Body of pancreas (tissue), 4 donors: ENCODE measurements at regions not wholly inside any gene's neighbourhood (a gene's known extent, or its start where the extent isn't known, plus 50 kb on each side); places are given as distances from the start of the nearest gene placed in this dataset.

Source experiments
- ATAC-seq: fragments of 150-250 bp; one replicate; pipeline ENCODE4 v1.9.1; 2016
- DNase-seq, 4 donors: peaks; one replicate each; pipeline ENCODE4 v3.0.0-alpha.2; 2019
- H3K27ac ChIP-seq, 4 donors: fragments of 200-600 bp; sonication (generic); 1 replicate in 3 of 4; 2 replicates in 1 of 4; pipeline versions ENCODE4 v1.5.1 to v1.6.1; 2016 to 2019; ENCODE audit warnings: mild to moderate bottlenecking in 1 of 4, mixed read lengths in 1 of 4, moderate library complexity in 1 of 4
- H3K27me3 ChIP-seq, 2 donors: fragments of 200-600 bp; sonication (generic); one replicate each; pipeline ENCODE4 v1.6.0; 2016; ENCODE audit warnings: mild to moderate bottlenecking in 1 of 2
- H3K36me3 ChIP-seq, 2 donors: fragments of 200-600 bp; sonication (generic); replicated peaks in 1 of 2; 2 replicates each; pipeline ENCODE4 v1.5.1; 2016; ENCODE audit warnings: low read depth in 2 of 2; ENCODE audit not compliant: insufficient read depth in 1 of 2
- H3K4me1 ChIP-seq: fragments of 200-600 bp; sonication (generic); one replicate; pipeline ENCODE4 v1.6.0; 2016
- H3K4me3 ChIP-seq, 2 donors: fragments of 200-600 bp; sonication (generic); 1 replicate in 1 of 2; 2 replicates in 1 of 2; pipeline ENCODE4 v1.5.1; 2016 to 2019
- H3K9me3 ChIP-seq, 3 donors: fragments of 200-600 bp; sonication (generic); 1 replicate in 2 of 3; 2 replicates in 1 of 3; pipeline ENCODE4 v1.5.1; 2016
- CTCF ChIP-seq, 7 experiments: fragments of 450-650 bp in 4 of 7; fragments of 200-600 bp in 3 of 7; sonication (generic) in 3 of 7; IDR thresholded peaks; one replicate each; pipeline ENCODE4 v1.5.1; 2016 to 2019; ENCODE audit warnings: antibody characterized with exemption in 7 of 7
- POLR2A ChIP-seq, 3 donors: fragments of 450-650 bp; IDR thresholded peaks; one replicate each; pipeline ENCODE4 v1.6.1; 2016; ENCODE audit warnings: antibody characterized with exemption in 3 of 3, mild to moderate bottlenecking in 2 of 3
- WGBS, 2 donors: methylation state at CpG; one replicate each; pipeline ENCODE4 v1.1.5; 2017; 5-methylcytosine and 5-hydroxymethylcytosine counted together
- intact Hi-C: fragments of 100-400 bp; cut with DNase I; formaldehyde crosslinking; loops from one replicate; pipeline ENCODE4 v1.15.1; 2023

GRCh38 chr16:87246269-87247065 lies 70.7 kb downstream of the C16orf95 start:
- no peak for TF ChIP-seq POLR2A (IDR thresholded peaks at IDR 0.05)
- no peak for TF ChIP-seq CTCF (IDR thresholded peaks at IDR 0.05)
- no peak for DNase-seq
- intact Hi-C loops: no loop called here
- WGBS, 2 donors: 54 to 61% methylated on average over 14 of the region's 14 CpGs
- H3K9me3 ChIP-seq: no peaks in the 10 kb centered on the region
- H3K4me3 ChIP-seq: no peak overlapping the region
- no peaks in the 10 kb centered on the region for H3K36me3 ChIP-seq
- no peak overlapping the region for H3K27ac ChIP-seq
- ATAC-seq: no peak
- no peaks in the 10 kb centered on the region for H3K27me3 ChIP-seq
- H3K4me1 ChIP-seq: no peaks in the 10 kb centered on the region

GRCh38 chr16:87248714-87249113 lies 68.5 kb downstream of the C16orf95 start:
- no peak for DNase-seq
- Histone ChIP-seq H3K27ac (no peak overlapping the region), H3K36me3 (no peaks in the 10 kb centered on the region), H3K9me3 (no peaks in the 10 kb centered on the region), H3K27me3 (no peaks in the 10 kb centered on the region), H3K4me3 (no peak overlapping the region), H3K4me1 (no peaks in the 10 kb centered on the region)
- ATAC-seq: no peak
- intact Hi-C loops: no loop called here
- no peak for TF ChIP-seq POLR2A (IDR thresholded peaks at IDR 0.05)
- no peak for TF ChIP-seq CTCF (IDR thresholded peaks at IDR 0.05)
- WGBS, 2 donors: 72 to 74% methylated on average over 3 of the region's 3 CpGs

- Histone ChIP-seq H3K4me1 (no peaks in the 10 kb centered on the region), H3K4me3 (no peak overlapping the region), H3K36me3 (no peaks in the 10 kb centered on the region), H3K27ac (no peak overlapping the region), H3K9me3 (no peaks in the 10 kb centered on the region), H3K27me3 (no peaks in the 10 kb centered on the region)
- WGBS, 2 donors: 82 to 92% methylated on average over 10 of the region's 10 CpGs
- TF ChIP-seq CTCF (IDR thresholded peaks at IDR 0.05): no peak
- no peak for TF ChIP-seq POLR2A (IDR thresholded peaks at IDR 0.05)
- no peak for ATAC-seq
- no peak for DNase-seq
- intact Hi-C loops: no loop called here
Observed at GRCh38 chr16:87249425-87249824, 67.8 kb downstream of the C16orf95 start.

- Histone ChIP-seq H3K4me3 (no peak overlapping the region), H3K27ac (no peak overlapping the region), H3K4me1 (no peaks in the 10 kb centered on the region), H3K27me3 (no peaks in the 10 kb centered on the region), H3K9me3 (no peaks in the 10 kb centered on the region), H3K36me3 (no peaks in the 10 kb centered on the region)
- 76 to 78% methylated on average over 2 of the region's 2 CpGs for WGBS, 2 donors
- DNase-seq (no peak), ATAC-seq (no peak)
- no peak for TF ChIP-seq CTCF (IDR thresholded peaks at IDR 0.05)
- no peak for TF ChIP-seq POLR2A (IDR thresholded peaks at IDR 0.05)
- intact Hi-C loops: no loop called here
Observed at GRCh38 chr16:87250431-87250960, 66.7 kb downstream of the C16orf95 start.
